Suprapubic skin (tissue), 3 donors: ENCODE measurements at regions not wholly inside any gene's neighbourhood (a gene's known extent, or its start where the extent isn't known, plus 50 kb on each side); places are given as distances from the start of the nearest gene placed in this dataset.

ENCODE experiments used
- POLR2AphosphoS5 ChIP-seq, 3 donors: sonication (generic); formaldehyde crosslinking; IDR thresholded peaks; one replicate each; pipeline ENCODE4 v1.6.1; 2017; ENCODE audit warnings: antibody characterized with exemption in 3 of 3
- TF ChIP-seq, protein P1 (sequence below), 2 donors: fragments of 200-600 bp in 1 of 2; fragments of 450-650 bp in 1 of 2; sonication (generic) in 1 of 2; IDR thresholded peaks; one replicate each; pipeline ENCODE4 v1.5.1; 2016 to 2019; ENCODE audit warnings: antibody characterized with exemption in 2 of 2, mild to moderate bottlenecking in 1 of 2, moderate library complexity in 1 of 2

DNA sequence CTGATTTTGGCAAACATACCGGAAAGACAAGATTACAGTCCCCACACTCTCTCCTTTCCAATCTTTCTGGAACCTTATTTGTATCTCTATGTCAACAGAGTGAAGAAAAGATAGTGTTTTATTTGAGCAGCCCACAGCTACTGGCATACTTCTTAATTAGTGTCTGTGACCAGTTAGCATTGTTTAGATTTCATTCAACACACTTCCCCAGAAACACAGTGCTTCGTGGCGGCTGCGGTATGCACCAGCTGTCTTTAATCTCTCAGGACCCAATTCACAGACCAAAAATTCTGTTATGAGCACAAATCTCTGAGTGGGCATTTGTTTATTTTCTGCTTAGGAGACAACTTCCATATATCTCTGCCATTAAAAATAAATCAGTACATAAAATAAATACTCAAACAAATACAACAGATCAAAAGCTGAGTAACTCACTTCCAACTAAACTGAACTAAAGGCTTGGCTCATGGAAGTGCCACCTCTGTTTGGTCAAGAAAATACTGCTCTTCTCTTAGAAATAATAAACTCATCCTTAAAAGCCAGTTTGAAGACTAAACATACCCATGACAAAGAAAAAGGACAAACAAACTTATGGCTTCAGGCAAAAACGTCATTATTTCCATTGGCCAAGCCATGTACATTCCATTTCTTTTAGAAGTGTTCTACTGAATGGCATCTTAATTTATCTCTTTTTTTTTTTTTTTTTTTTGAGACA, 392.4 kb downstream of the TXNL1 start:
- no peak for TF ChIP-seq POLR2AphosphoS5 (IDR thresholded peaks at IDR 0.05)
- TF ChIP-seq, protein P1, sequence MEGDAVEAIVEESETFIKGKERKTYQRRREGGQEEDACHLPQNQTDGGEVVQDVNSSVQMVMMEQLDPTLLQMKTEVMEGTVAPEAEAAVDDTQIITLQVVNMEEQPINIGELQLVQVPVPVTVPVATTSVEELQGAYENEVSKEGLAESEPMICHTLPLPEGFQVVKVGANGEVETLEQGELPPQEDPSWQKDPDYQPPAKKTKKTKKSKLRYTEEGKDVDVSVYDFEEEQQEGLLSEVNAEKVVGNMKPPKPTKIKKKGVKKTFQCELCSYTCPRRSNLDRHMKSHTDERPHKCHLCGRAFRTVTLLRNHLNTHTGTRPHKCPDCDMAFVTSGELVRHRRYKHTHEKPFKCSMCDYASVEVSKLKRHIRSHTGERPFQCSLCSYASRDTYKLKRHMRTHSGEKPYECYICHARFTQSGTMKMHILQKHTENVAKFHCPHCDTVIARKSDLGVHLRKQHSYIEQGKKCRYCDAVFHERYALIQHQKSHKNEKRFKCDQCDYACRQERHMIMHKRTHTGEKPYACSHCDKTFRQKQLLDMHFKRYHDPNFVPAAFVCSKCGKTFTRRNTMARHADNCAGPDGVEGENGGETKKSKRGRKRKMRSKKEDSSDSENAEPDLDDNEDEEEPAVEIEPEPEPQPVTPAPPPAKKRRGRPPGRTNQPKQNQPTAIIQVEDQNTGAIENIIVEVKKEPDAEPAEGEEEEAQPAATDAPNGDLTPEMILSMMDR (IDR thresholded peaks at IDR 0.05) = no peak
